ENCODE measurements at regions not wholly inside any gene's neighbourhood (a gene's known extent, or its start where the extent isn't known, plus 50 kb on each side); places are given as distances from the start of the nearest gene placed in this dataset.
"Not testable (repeated sequence)": the region's sequence is repeated elsewhere in the genome, so short reads cannot be mapped to it uniquely, and the experiment has no call there.

- not testable (repeated sequence) for DNase-seq
Measured at GRCh38 chr6:20346948-20347347, 54.7 kb upstream of the E2F3 start.

- no peak for DNase-seq
Measured at GRCh38 chr6:20348041-20348440, 53.6 kb upstream of the E2F3 start.

- no peak for DNase-seq
Measured at GRCh38 chr6:20349225-20349624, 52.5 kb upstream of the E2F3 start.

DNA sequence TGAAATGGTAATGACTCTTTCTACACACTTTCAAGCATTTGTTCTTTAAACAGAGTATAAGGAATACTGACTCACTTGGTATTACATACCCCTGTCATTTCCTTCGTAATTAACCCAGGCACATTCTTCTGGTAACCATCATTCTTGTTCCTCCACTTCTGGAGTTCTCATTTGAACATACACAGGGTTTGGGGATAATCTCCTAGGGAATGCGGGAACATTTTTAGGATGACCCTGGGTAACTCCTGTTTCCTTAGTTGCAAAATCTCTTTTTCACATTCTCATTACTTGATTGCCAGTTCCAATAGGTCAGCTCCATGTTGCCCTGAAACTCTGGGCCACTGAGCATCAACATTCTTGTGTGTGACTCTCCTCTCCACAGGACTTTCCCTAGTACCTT, 51.5 kb upstream of the E2F3 start:
- no peak for DNase-seq

DNA sequence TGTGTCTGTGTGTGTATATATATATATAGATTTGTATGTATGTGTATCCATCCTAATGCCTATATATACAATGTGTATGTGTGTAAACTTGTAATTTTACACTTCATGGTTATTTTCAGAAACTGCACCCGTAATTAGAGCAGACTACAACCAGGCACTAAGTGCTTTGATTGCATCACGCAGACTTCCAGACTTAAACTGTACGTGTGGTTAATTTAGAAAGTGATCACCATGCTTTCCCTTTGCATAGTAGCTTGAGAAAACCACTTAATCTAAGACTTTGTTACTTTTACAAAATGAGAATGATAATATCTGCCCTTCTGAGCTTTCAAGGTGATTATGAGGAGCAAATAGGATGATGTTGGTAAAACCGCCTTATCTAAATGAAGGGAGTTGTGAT, 50.1 kb upstream of the E2F3 start:
- no peak for DNase-seq

Data from activated T-cell treated with anti-CD3 and anti-CD28 coated beads, Interleukin-2, amount 50 U/mL, for 1 hour (primary cell).